ENCODE measurements at regions not wholly inside any gene's neighbourhood (a gene's known extent, or its start where the extent isn't known, plus 50 kb on each side); places are given as distances from the start of the nearest gene placed in this dataset.

DNA sequence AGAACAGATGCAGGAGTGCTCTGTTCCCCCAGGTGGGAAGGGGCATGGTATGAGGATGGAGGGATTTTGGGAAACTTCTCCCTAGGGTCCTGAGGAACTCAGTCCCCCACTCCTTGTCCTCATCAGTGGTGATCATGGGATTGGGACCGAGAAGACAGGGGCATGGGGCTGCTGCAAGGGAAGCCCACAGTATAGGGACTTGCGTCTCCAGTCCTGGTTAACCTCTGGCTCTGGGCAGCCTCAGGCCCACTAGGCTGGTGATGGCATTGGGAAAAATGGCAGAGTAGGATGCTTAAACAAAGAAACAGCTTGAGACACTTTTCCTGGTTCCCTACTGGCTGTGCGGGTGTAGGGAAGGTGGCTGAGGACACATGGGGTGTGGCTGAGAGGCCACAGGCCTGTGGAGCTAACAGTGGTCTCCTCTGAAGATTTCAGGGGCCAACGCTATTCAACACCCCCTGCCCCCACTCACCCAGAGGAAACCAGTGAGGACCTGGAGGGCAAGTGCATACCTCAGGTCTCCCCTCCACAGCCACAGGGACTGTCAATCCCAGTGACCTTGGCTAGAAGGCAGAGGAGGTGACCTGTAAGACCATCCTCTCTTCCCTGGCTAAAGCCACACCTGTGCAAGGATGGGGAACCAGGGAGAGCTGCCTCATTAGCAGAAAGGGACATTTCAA is 261.3 kb downstream of the CCSER2 start:
- TF ChIP-seq GATA2 (IDR thresholded peaks at IDR 0.05; ENCODE audit: low read depth, low read length) (no peak), GATA3 (IDR thresholded peaks at IDR 0.05; ENCODE audit: low read depth, low read length) (no peak)
